ENCODE measurements at regions not wholly inside any gene's neighbourhood (a gene's known extent, or its start where the extent isn't known, plus 50 kb on each side); places are given as distances from the start of the nearest gene placed in this dataset.

DNA sequence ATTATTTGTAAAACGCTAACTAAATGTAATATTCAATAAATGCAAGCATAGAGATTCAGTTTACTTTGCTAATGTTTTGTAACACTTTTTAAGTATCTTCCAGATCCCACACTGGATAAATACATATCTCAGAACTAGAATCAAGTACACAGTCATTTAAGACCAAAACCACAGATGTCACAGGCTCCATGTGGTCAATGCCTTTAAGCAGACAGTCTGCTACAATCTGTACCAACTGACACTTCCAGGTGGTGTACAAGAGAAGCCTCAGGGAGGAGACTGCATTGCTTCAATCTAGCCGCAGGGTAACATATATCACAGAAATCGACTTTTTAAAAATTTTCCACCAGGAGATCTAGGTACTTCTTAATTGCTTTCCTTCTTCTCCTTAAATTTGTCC lies 229.6 kb upstream of the DIAPH2 start:
- Histone ChIP-seq H3K27ac (ENCODE audit: low read depth in 1 of 2, low read length in 2 of 2) (no peak overlapping the region), H3K27me3 (ENCODE audit: control insufficient read depth in 1 of 2, insufficient read depth in 2 of 2, low read length in 2 of 2) (no peaks in the 10 kb centered on the region), H3K4me3 (ENCODE audit: low read length) (no peak overlapping the region), H3K36me3 (ENCODE audit: insufficient read depth, low read length) (no peaks in the 10 kb centered on the region), H3K9me3 (ENCODE audit: control insufficient read depth in 1 of 2, insufficient read depth in 1 of 2, low read length in 2 of 2) (no peaks in the 10 kb centered on the region), H3K4me1 (ENCODE audit: insufficient read depth, low read length) (no peaks in the 10 kb centered on the region)
- Mint-ChIP-seq H3K36me3 (ENCODE audit: low read depth) (no peaks in the 10 kb centered on the region), H3K9me3 (no peaks in the 10 kb centered on the region), H3K27me3 (no peaks in the 10 kb centered on the region), H3K4me1 (ENCODE audit: low read depth) (no peaks in the 10 kb centered on the region), H3K27ac (no peak overlapping the region), H3K4me3 (no peak overlapping the region)
- ATAC-seq (ENCODE audit: poor library complexity) (no peak), DNase-seq (no peak)
- POLR2A ChIA-PET: no interaction called here
- CTCF ChIA-PET: no interaction called here
- TF ChIP-seq, protein P1, sequence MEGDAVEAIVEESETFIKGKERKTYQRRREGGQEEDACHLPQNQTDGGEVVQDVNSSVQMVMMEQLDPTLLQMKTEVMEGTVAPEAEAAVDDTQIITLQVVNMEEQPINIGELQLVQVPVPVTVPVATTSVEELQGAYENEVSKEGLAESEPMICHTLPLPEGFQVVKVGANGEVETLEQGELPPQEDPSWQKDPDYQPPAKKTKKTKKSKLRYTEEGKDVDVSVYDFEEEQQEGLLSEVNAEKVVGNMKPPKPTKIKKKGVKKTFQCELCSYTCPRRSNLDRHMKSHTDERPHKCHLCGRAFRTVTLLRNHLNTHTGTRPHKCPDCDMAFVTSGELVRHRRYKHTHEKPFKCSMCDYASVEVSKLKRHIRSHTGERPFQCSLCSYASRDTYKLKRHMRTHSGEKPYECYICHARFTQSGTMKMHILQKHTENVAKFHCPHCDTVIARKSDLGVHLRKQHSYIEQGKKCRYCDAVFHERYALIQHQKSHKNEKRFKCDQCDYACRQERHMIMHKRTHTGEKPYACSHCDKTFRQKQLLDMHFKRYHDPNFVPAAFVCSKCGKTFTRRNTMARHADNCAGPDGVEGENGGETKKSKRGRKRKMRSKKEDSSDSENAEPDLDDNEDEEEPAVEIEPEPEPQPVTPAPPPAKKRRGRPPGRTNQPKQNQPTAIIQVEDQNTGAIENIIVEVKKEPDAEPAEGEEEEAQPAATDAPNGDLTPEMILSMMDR (IDR thresholded peaks at IDR 0.05): no peak
- intact Hi-C loops (cut with DNase I, micrococcal nuclease): no loop called here

- Mint-ChIP-seq H3K4me1 (ENCODE audit: low read depth) (no peaks in the 10 kb centered on the region), H3K4me3 (no peak overlapping the region), H3K36me3 (ENCODE audit: low read depth) (no peaks in the 10 kb centered on the region), H3K9me3 (no peaks in the 10 kb centered on the region), H3K27ac (no peak overlapping the region), H3K27me3 (no peaks in the 10 kb centered on the region)
- intact Hi-C loops (cut with DNase I, micrococcal nuclease): no loop called here
- Histone ChIP-seq H3K4me1 (ENCODE audit: insufficient read depth, low read length) (no peaks in the 10 kb centered on the region), H3K27ac (ENCODE audit: low read depth in 1 of 2, low read length in 2 of 2) (no peak overlapping the region), H3K27me3 (ENCODE audit: control insufficient read depth in 1 of 2, insufficient read depth in 2 of 2, low read length in 2 of 2) (no peaks in the 10 kb centered on the region), H3K4me3 (ENCODE audit: low read length) (no peak overlapping the region), H3K9me3 (ENCODE audit: control insufficient read depth in 1 of 2, insufficient read depth in 1 of 2, low read length in 2 of 2) (no peaks in the 10 kb centered on the region), H3K36me3 (ENCODE audit: insufficient read depth, low read length) (no peaks in the 10 kb centered on the region)
- no peak for ATAC-seq (ENCODE audit: poor library complexity)
- no peak for DNase-seq
- TF ChIP-seq, protein P1 (IDR thresholded peaks at IDR 0.05): no peak
- CTCF ChIA-PET: no interaction called here
- POLR2A ChIA-PET: no interaction called here
These were observed 219.6 kb upstream of the DIAPH2 start for GRCh38 chrX:96464880-96465558.

- Mint-ChIP-seq H3K4me3 (no peak overlapping the region), H3K27ac (no peak overlapping the region), H3K4me1 (ENCODE audit: low read depth) (no peaks in the 10 kb centered on the region), H3K9me3 (no peaks in the 10 kb centered on the region), H3K27me3 (no peaks in the 10 kb centered on the region), H3K36me3 (ENCODE audit: low read depth) (no peaks in the 10 kb centered on the region)
- no peaks in the 10 kb centered on the region for H3K36me3 ChIP-seq (ENCODE audit: insufficient read depth, low read length)
- no peak for ATAC-seq (ENCODE audit: poor library complexity)
- ChIA-PET POLR2A (no interaction called here), CTCF (no interaction called here)
- H3K27ac ChIP-seq (ENCODE audit: low read depth in 1 of 2, low read length in 2 of 2): no peak overlapping the region
- DNase-seq: no peak
- no peaks in the 10 kb centered on the region for H3K27me3 ChIP-seq (ENCODE audit: control insufficient read depth in 1 of 2, insufficient read depth in 2 of 2, low read length in 2 of 2)
- H3K4me3 ChIP-seq (ENCODE audit: low read length): no peak overlapping the region
- no peaks in the 10 kb centered on the region for H3K4me1 ChIP-seq (ENCODE audit: insufficient read depth, low read length)
- TF ChIP-seq, protein P1 (IDR thresholded peaks at IDR 0.05): no peak
- intact Hi-C loops (cut with DNase I, micrococcal nuclease): no loop called here
- no peaks in the 10 kb centered on the region for H3K9me3 ChIP-seq (ENCODE audit: control insufficient read depth in 1 of 2, insufficient read depth in 1 of 2, low read length in 2 of 2)
These were observed 210.5 kb upstream of the DIAPH2 start for GRCh38 chrX:96474029-96474740.

Measured in CD4-positive, alpha-beta T cell (primary cell).